ENCODE measurements at regions not wholly inside any gene's neighbourhood (a gene's known extent, or its start where the extent isn't known, plus 50 kb on each side); places are given as distances from the start of the nearest gene placed in this dataset.

- TF ChIP-seq POLR2A (IDR thresholded peaks at IDR 0.05) = no peak
- TF ChIP-seq CTCF (IDR thresholded peaks at IDR 0.05) = no peak
Observed at GRCh38 chr13:107806726-107807125, 408.6 kb downstream of the LIG4 start.
